GM23338 (cell line): ENCODE measurements at regions not wholly inside any gene's neighbourhood (a gene's known extent, or its start where the extent isn't known, plus 50 kb on each side); places are given as distances from the start of the nearest gene placed in this dataset.

ENCODE experiments used
- ATAC-seq: fragments of 200-7000 bp; cut with Tn5 transposase; 3 replicates; pipeline ENCODE4 v1.9.1; 2020
- DNase-seq: peaks from one replicate; pipeline ENCODE4 v3.0.0-alpha.2; 2015; ENCODE audit warnings: low spot score
- H2AFZ ChIP-seq: fragments of 200-600 bp; sonication (generic); 2 replicates; pipeline ENCODE4 v1.8.0; 2016; ENCODE audit warnings: antibody characterized with exemption, mild to moderate bottlenecking, moderate library complexity
- H3F3A ChIP-seq: fragments of 200-600 bp; sonication (generic); replicated peaks from 2 replicates; pipeline ENCODE4 v1.8.0; 2017; ENCODE audit warnings: antibody characterized with exemption, mixed run types, low read depth
- H3K27ac ChIP-seq: fragments of 200-600 bp; sonication (generic); 2 replicates; pipeline ENCODE4 v1.6.1; 2016; ENCODE audit warnings: low read depth
- H3K27me3 ChIP-seq: fragments of 200-600 bp; sonication (generic); 2 replicates; pipeline ENCODE4 v1.8.0; 2016; ENCODE audit warnings: mild to moderate bottlenecking, mixed run types, moderate library complexity; ENCODE audit not compliant: insufficient read depth
- H3K36me3 ChIP-seq: fragments of 200-600 bp; sonication (generic); 2 replicates; pipeline ENCODE4 v1.8.0; 2016; ENCODE audit warnings: mild to moderate bottlenecking; ENCODE audit not compliant: insufficient read depth
- H3K4me1 ChIP-seq: fragments of 200-600 bp; sonication (generic); 2 replicates; pipeline ENCODE4 v1.8.0; 2016; ENCODE audit warnings: mild to moderate bottlenecking, moderate library complexity; ENCODE audit not compliant: insufficient read depth
- H3K4me2 ChIP-seq: fragments of 200-600 bp; sonication (generic); 2 replicates; pipeline ENCODE4 v1.7.1; 2017; ENCODE audit warnings: mixed run types
- H3K4me3 ChIP-seq: fragments of 200-600 bp; sonication (generic); 2 replicates; pipeline ENCODE4 v1.6.1; 2016; ENCODE audit warnings: mixed run types
- H3K79me2 ChIP-seq: fragments of 200-600 bp; sonication (generic); replicated peaks from 2 replicates; pipeline ENCODE4 v1.8.0; 2017; ENCODE audit warnings: mild to moderate bottlenecking; ENCODE audit not compliant: insufficient read depth
- H3K9me2 ChIP-seq: fragments of 200-600 bp; sonication (generic); 2 replicates; pipeline ENCODE4 v1.8.0; 2017; ENCODE audit not compliant: insufficient read depth
- H4K20me1 ChIP-seq: fragments of 200-600 bp; sonication (generic); replicated peaks from 2 replicates; pipeline ENCODE4 v1.8.0; 2017; ENCODE audit warnings: mild to moderate bottlenecking; ENCODE audit not compliant: insufficient read depth
- H3K27ac Mint-ChIP-seq: 2 replicates; pipeline ENCODE4 v1.8.0; 2020; ENCODE audit warnings: inconsistent platforms, mild to moderate bottlenecking, moderate library complexity, mixed read lengths
- H3K27me3 Mint-ChIP-seq: 3 replicates; pipeline ENCODE4 v1.8.0; 2022; ENCODE audit warnings: low read depth, mild to moderate bottlenecking, moderate library complexity, mixed read lengths, inconsistent platforms; ENCODE audit not compliant: insufficient read depth, poor library complexity
- H3K36me3 Mint-ChIP-seq: 3 replicates; pipeline ENCODE4 v1.8.0; 2021; ENCODE audit warnings: low read depth, mild to moderate bottlenecking, inconsistent platforms, moderate library complexity, mixed read lengths
- H3K4me1 Mint-ChIP-seq: 3 replicates; pipeline ENCODE4 v1.8.0; 2020; ENCODE audit warnings: mild to moderate bottlenecking, inconsistent platforms, mixed read lengths
- H3K4me3 Mint-ChIP-seq: 3 replicates; pipeline ENCODE4 v1.8.0; 2021; ENCODE audit warnings: moderate library complexity, mild to moderate bottlenecking, inconsistent platforms, mixed read lengths
- H3K9me3 Mint-ChIP-seq: 3 replicates; pipeline ENCODE4 v1.8.0; 2020; ENCODE audit warnings: moderate library complexity, mild to moderate bottlenecking, inconsistent platforms, mixed read lengths
- NANOG ChIP-seq: IDR thresholded peaks from 2 replicates; pipeline ENCODE4 v1.6.1; 2016; ENCODE audit warnings: antibody characterized with exemption, borderline replicate concordance
- POLR2AphosphoS5 ChIP-seq: IDR thresholded peaks from 2 replicates; pipeline ENCODE4 v1.6.1; 2016; ENCODE audit warnings: antibody characterized with exemption, low read depth
- STAT1 ChIP-seq: IDR thresholded peaks from one replicate; pipeline ENCODE4 v1.6.1; 2016; ENCODE audit warnings: antibody characterized with exemption; ENCODE audit not compliant: unreplicated experiment
- ZNF114 ChIP-seq: fragments of 250-450 bp; sonication (Bioruptor Pico); IDR thresholded peaks from 2 replicates; pipeline ENCODE4 v1.5.0; 2020; ENCODE audit warnings: mild to moderate bottlenecking, moderate library complexity
- TF ChIP-seq, protein P1 (sequence below): IDR thresholded peaks from one replicate; pipeline ENCODE4 v1.6.1; 2018; ENCODE audit warnings: antibody characterized with exemption; ENCODE audit not compliant: unreplicated experiment
- TF ChIP-seq, protein P2 (sequence below): fragments of 250-450 bp; sonication (Bioruptor Pico); IDR thresholded peaks from 2 replicates; pipeline ENCODE4 v1.5.0; 2020; ENCODE audit warnings: mild to moderate bottlenecking, moderate library complexity
- TF ChIP-seq, protein P3 (sequence below), 2 experiments: fragments of 200-600 bp in 1 of 2; sonication (generic) in 1 of 2; conservative IDR thresholded peaks; 2 replicates each; pipeline versions ENCODE4 v1.5.1 to v1.6.1; 2016 to 2017; ENCODE audit warnings: antibody characterized with exemption in 2 of 2, low read depth in 2 of 2, mild to moderate bottlenecking in 2 of 2, moderate library complexity in 1 of 2

DNA sequence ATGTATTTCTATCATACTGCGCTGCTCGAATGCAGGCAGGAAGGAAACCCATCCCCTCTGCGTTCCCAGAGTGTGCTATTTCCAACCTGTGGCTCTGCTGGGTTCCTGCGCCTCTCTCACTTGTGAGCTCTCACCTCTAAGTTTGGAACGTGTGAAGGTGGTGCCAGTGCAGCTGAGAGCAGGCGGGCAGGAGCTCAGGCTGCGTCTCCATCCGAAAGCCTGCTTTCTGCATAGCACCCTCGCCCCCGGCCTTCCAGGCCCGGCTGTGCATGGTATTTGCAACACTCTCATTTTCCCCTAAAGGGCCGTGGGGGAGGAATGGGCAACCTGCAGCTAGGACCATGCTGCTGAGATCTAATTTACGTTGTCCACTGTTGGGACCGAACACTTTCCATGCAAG is 288.0 kb upstream of the TSHZ2 start:
- Histone ChIP-seq H3K27me3 (no peaks in the 10 kb centered on the region), H3K27ac (no peak overlapping the region), H3K9me2 (no peaks in the 10 kb centered on the region; the same call in 1 of the 2 replicates), H3K79me2 (no peaks in the 10 kb centered on the region), H3K4me3 (no peak overlapping the region), H3K36me3 (no peaks in the 10 kb centered on the region), H4K20me1 (no peaks in the 10 kb centered on the region), H3K4me1 (no peaks in the 10 kb centered on the region; the same call in 1 of the 2 replicates), H2AFZ (peak overlapping the region; percentile 63; the same call in 1 of the 2 replicates), H3K4me2 (no peak overlapping the region), H3F3A (no peaks in the 10 kb centered on the region)
- H3K36me3 Mint-ChIP-seq: no peaks in the 10 kb centered on the region
- H3K27me3 Mint-ChIP-seq: peaks cover 3% of the 10 kb centered on the region
- H3K27ac Mint-ChIP-seq: no peak overlapping the region
- peaks cover 8% of the 10 kb centered on the region for H3K4me1 Mint-ChIP-seq
- H3K4me3 Mint-ChIP-seq: no peak overlapping the region
- ATAC-seq (no peak), DNase-seq (peak; percentile 5)
- TF ChIP-seq NANOG (no peak), STAT1 (no peak), ZNF114 (CRISPR knock-in tag) (no peak)
- TF ChIP-seq, protein P1, sequence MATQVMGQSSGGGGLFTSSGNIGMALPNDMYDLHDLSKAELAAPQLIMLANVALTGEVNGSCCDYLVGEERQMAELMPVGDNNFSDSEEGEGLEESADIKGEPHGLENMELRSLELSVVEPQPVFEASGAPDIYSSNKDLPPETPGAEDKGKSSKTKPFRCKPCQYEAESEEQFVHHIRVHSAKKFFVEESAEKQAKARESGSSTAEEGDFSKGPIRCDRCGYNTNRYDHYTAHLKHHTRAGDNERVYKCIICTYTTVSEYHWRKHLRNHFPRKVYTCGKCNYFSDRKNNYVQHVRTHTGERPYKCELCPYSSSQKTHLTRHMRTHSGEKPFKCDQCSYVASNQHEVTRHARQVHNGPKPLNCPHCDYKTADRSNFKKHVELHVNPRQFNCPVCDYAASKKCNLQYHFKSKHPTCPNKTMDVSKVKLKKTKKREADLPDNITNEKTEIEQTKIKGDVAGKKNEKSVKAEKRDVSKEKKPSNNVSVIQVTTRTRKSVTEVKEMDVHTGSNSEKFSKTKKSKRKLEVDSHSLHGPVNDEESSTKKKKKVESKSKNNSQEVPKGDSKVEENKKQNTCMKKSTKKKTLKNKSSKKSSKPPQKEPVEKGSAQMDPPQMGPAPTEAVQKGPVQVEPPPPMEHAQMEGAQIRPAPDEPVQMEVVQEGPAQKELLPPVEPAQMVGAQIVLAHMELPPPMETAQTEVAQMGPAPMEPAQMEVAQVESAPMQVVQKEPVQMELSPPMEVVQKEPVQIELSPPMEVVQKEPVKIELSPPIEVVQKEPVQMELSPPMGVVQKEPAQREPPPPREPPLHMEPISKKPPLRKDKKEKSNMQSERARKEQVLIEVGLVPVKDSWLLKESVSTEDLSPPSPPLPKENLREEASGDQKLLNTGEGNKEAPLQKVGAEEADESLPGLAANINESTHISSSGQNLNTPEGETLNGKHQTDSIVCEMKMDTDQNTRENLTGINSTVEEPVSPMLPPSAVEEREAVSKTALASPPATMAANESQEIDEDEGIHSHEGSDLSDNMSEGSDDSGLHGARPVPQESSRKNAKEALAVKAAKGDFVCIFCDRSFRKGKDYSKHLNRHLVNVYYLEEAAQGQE: no peak
- H3K9me3 Mint-ChIP-seq: no peaks in the 10 kb centered on the region; the same call in 2 of the 3 replicates

DNA sequence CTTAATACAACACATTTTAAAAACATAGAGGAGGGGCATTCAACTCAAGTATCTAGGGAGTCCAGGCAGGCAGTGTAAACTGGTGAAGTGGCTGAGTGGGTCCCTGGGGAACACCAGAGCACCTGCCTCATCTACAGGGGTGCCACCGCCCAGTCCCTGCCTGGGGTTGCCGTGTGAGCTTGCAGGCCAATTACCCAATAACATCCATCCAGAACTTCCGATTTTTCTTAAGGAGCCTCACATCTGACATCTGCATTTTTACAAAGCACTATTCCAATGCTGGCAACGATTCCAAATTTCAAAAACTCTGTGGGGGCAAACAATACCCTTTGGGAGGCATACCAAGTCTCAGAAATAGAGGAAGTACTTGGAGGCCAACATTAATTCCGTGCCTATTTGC is 288.4 kb upstream of the TSHZ2 start:
- no peaks in the 10 kb centered on the region for H3K36me3 ChIP-seq
- H3K27me3 ChIP-seq: no peaks in the 10 kb centered on the region
- H3K36me3 Mint-ChIP-seq: no peaks in the 10 kb centered on the region
- no peaks in the 10 kb centered on the region for H4K20me1 ChIP-seq
- peaks cover 8% of the 10 kb centered on the region for H3K4me1 Mint-ChIP-seq
- H3K4me1 ChIP-seq: no peaks in the 10 kb centered on the region; the same call in 1 of the 2 replicates
- H2AFZ ChIP-seq: peak overlapping the region; percentile 63; the same call in 1 of the 2 replicates
- H3K4me2 ChIP-seq: no peak overlapping the region
- peaks cover 3% of the 10 kb centered on the region for H3K27me3 Mint-ChIP-seq
- H3K27ac Mint-ChIP-seq: no peak overlapping the region
- H3K9me2 ChIP-seq: no peaks in the 10 kb centered on the region; the same call in 1 of the 2 replicates
- H3F3A ChIP-seq: no peaks in the 10 kb centered on the region
- no peaks in the 10 kb centered on the region for H3K79me2 ChIP-seq
- no peak overlapping the region for H3K4me3 ChIP-seq
- H3K27ac ChIP-seq: no peak overlapping the region
- no peak overlapping the region for H3K4me3 Mint-ChIP-seq
- ATAC-seq: no peak
- H3K9me3 Mint-ChIP-seq: no peaks in the 10 kb centered on the region; the same call in 2 of the 3 replicates
- no peak for DNase-seq
- TF ChIP-seq, protein P2, sequence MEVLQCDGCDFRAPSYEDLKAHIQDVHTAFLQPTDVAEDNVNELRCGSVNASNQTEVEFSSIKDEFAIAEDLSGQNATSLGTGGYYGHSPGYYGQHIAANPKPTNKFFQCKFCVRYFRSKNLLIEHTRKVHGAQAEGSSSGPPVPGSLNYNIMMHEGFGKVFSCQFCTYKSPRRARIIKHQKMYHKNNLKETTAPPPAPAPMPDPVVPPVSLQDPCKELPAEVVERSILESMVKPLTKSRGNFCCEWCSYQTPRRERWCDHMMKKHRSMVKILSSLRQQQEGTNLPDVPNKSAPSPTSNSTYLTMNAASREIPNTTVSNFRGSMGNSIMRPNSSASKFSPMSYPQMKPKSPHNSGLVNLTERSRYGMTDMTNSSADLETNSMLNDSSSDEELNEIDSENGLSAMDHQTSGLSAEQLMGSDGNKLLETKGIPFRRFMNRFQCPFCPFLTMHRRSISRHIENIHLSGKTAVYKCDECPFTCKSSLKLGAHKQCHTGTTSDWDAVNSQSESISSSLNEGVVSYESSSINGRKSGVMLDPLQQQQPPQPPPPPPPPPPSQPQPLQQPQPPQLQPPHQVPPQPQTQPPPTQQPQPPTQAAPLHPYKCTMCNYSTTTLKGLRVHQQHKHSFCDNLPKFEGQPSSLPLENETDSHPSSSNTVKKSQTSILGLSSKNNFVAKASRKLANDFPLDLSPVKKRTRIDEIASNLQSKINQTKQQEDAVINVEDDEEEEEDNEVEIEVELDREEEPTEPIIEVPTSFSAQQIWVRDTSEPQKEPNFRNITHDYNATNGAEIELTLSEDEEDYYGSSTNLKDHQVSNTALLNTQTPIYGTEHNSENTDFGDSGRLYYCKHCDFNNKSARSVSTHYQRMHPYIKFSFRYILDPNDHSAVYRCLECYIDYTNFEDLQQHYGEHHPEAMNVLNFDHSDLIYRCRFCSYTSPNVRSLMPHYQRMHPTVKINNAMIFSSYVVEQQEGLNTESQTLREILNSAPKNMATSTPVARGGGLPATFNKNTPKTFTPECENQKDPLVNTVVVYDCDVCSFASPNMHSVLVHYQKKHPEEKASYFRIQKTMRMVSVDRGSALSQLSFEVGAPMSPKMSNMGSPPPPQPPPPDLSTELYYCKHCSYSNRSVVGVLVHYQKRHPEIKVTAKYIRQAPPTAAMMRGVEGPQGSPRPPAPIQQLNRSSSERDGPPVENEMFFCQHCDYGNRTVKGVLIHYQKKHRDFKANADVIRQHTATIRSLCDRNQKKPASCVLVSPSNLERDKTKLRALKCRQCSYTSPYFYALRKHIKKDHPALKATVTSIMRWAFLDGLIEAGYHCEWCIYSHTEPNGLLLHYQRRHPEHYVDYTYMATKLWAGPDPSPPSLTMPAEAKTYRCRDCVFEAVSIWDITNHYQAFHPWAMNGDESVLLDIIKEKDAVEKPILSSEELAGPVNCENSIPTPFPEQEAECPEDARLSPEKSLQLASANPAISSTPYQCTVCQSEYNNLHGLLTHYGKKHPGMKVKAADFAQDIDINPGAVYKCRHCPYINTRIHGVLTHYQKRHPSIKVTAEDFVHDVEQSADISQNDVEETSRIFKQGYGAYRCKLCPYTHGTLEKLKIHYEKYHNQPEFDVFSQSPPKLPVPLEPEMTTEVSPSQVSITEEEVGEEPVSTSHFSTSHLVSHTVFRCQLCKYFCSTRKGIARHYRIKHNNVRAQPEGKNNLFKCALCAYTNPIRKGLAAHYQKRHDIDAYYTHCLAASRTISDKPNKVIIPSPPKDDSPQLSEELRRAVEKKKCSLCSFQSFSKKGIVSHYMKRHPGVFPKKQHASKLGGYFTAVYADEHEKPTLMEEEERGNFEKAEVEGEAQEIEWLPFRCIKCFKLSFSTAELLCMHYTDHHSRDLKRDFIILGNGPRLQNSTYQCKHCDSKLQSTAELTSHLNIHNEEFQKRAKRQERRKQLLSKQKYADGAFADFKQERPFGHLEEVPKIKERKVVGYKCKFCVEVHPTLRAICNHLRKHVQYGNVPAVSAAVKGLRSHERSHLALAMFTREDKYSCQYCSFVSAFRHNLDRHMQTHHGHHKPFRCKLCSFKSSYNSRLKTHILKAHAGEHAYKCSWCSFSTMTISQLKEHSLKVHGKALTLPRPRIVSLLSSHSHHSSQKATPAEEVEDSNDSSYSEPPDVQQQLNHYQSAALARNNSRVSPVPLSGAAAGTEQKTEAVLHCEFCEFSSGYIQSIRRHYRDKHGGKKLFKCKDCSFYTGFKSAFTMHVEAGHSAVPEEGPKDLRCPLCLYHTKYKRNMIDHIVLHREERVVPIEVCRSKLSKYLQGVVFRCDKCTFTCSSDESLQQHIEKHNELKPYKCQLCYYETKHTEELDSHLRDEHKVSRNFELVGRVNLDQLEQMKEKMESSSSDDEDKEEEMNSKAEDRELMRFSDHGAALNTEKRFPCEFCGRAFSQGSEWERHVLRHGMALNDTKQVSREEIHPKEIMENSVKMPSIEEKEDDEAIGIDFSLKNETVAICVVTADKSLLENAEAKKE (CRISPR knock-in tag): no peak
- TF ChIP-seq STAT1 (no peak), POLR2AphosphoS5 (no peak), ZNF114 (CRISPR knock-in tag) (no peak), NANOG (no peak)
- TF ChIP-seq, protein P3, sequence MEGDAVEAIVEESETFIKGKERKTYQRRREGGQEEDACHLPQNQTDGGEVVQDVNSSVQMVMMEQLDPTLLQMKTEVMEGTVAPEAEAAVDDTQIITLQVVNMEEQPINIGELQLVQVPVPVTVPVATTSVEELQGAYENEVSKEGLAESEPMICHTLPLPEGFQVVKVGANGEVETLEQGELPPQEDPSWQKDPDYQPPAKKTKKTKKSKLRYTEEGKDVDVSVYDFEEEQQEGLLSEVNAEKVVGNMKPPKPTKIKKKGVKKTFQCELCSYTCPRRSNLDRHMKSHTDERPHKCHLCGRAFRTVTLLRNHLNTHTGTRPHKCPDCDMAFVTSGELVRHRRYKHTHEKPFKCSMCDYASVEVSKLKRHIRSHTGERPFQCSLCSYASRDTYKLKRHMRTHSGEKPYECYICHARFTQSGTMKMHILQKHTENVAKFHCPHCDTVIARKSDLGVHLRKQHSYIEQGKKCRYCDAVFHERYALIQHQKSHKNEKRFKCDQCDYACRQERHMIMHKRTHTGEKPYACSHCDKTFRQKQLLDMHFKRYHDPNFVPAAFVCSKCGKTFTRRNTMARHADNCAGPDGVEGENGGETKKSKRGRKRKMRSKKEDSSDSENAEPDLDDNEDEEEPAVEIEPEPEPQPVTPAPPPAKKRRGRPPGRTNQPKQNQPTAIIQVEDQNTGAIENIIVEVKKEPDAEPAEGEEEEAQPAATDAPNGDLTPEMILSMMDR (conservative IDR thresholded peaks at IDR 0.05; ENCODE audit: low read depth in 2 of 2): no peak
